Endothelial cell (in vitro differentiated cells): ENCODE measurements at regions not wholly inside any gene's neighbourhood (a gene's known extent, or its start where the extent isn't known, plus 50 kb on each side); places are given as distances from the start of the nearest gene placed in this dataset.

Source experiments
- DNase-seq: peaks from one replicate; pipeline ENCODE4 v3.0.0; 2021; ENCODE audit warnings: low spot score
- H3K27ac Mint-ChIP-seq: one replicate; pipeline ENCODE4 v1.8.0; 2021; ENCODE audit warnings: mixed read lengths, inconsistent platforms; ENCODE audit not compliant: unreplicated experiment
- H3K27me3 Mint-ChIP-seq: one replicate; pipeline ENCODE4 v1.8.0; 2021; ENCODE audit warnings: mild to moderate bottlenecking, moderate library complexity, mixed read lengths, inconsistent platforms; ENCODE audit not compliant: unreplicated experiment
- H3K36me3 Mint-ChIP-seq: one replicate; pipeline ENCODE4 v1.8.0; 2021; ENCODE audit warnings: mild to moderate bottlenecking, low read depth, mixed read lengths, inconsistent platforms; ENCODE audit not compliant: unreplicated experiment
- H3K4me1 Mint-ChIP-seq: one replicate; pipeline ENCODE4 v1.8.0; 2021; ENCODE audit warnings: mild to moderate bottlenecking, mixed read lengths, inconsistent platforms; ENCODE audit not compliant: unreplicated experiment
- H3K4me3 Mint-ChIP-seq: one replicate; pipeline ENCODE4 v1.8.0; 2021; ENCODE audit warnings: mild to moderate bottlenecking, mixed read lengths, inconsistent platforms; ENCODE audit not compliant: unreplicated experiment
- H3K9me3 Mint-ChIP-seq: one replicate; pipeline ENCODE4 v1.8.0; 2021; ENCODE audit warnings: mixed read lengths, inconsistent platforms; ENCODE audit not compliant: unreplicated experiment
- CTCF ChIP-seq: fragments of 200-600 bp; sonication (generic); IDR thresholded peaks from one replicate; pipeline ENCODE4 v1.5.0; 2021; ENCODE audit warnings: antibody characterized with exemption; ENCODE audit not compliant: unreplicated experiment

DNA sequence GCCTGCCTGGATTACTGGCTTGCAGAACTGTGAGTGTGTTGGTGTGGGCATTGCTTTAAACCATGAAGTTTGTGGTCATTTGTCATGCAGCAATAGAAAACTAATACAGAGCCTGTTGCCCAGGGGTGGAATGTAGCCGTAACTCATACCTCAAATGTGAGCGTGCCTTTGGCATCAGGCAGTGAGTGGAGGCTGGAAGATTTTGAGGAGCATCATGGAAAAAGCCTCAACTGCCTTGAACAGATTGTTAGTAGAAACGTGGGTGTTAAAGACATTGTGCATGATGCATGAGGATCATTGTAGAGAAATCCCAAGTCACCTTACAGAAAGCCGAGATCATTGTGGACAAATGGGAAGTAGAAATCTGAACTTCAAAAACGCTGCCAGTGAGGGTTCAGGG is 580.5 kb downstream of the AACS start:
- TF ChIP-seq CTCF, result no peak
- DNase-seq, result no peak
- H3K4me3 Mint-ChIP-seq, result no peak overlapping the region

DNA sequence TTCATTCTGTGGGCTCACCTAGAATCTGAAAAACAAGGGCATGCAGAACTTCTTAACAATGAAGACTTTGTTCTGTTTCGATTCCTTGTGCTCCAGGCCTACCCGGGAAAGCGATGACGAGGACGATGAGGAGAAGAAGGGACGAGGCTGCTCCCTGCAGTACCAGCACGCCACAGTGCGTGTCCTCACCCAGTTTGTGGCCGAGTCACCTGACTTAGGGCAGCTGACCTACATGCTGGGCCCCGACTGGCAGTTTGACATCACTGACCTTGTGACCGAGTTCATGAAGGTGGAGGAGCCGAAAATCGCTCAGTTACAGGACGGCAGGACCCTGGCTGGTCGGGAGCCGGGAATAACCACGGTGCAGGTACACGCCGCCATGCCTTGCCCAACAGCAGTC is 585.4 kb downstream of the AACS start:
- Mint-ChIP-seq H3K4me1 (no peaks in the 10 kb centered on the region), H3K27ac (no peak overlapping the region), H3K4me3 (no peak overlapping the region), H3K36me3 (no peaks in the 10 kb centered on the region), H3K27me3 (no peaks in the 10 kb centered on the region), H3K9me3 (no peaks in the 10 kb centered on the region)
- DNase-seq, result no peak
- TF ChIP-seq CTCF, result no peak

More for the DNA sequence above, 580.5 kb downstream of the AACS start:
- H3K27ac Mint-ChIP-seq, result no peak overlapping the region
- H3K4me1 Mint-ChIP-seq, result peaks cover 2% of the 10 kb centered on the region
- no peaks in the 10 kb centered on the region for H3K27me3 Mint-ChIP-seq
- no peaks in the 10 kb centered on the region for H3K36me3 Mint-ChIP-seq
- H3K9me3 Mint-ChIP-seq, result no peaks in the 10 kb centered on the region

DNA sequence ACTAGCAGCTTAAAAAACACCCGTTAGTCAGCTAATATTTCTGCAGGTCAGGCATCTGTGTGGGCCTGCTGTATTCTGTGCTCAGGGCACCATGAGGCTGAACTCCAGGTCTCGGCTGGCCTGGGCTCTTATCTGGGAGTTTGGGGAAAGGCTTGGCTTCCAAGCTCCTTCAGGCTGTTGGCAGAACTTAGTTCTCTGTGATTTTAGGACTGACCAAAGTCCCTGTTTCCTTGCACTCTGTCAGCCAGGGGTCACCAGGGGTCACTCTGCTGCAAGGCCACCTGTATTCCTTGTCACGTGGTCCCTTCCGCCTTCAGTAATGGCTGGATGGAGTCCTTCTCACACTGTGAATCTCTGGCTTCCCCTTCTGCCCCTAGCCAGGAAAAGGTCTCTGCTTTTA is 586.4 kb downstream of the AACS start:
- DNase-seq, result no peak
- Mint-ChIP-seq H3K36me3 (no peaks in the 10 kb centered on the region), H3K9me3 (no peaks in the 10 kb centered on the region), H3K27ac (no peak overlapping the region), H3K27me3 (no peaks in the 10 kb centered on the region), H3K4me3 (no peak overlapping the region), H3K4me1 (no peaks in the 10 kb centered on the region)
- TF ChIP-seq CTCF, result no peak

DNA sequence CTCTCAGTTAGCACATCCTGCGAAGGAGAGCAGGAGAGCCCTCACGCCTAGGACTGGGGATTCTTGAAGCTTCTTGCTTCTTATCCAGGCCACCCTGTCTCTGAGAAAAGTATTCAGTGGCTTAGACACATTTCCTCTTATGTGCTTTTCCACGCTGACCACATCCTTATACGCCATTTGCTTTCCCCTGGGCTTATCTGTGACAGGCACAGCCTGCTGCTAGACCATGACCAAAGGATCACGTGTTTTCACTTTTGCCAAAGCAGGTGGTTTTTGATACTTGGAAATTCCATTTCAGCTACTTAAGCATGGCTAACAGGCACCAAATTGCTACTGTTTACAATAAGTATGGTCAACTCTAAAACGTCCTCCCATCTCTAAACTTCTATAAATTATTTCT is 587.4 kb downstream of the AACS start:
- peaks cover under 1% of the 10 kb centered on the region for H3K27me3 Mint-ChIP-seq
- no peak overlapping the region for H3K4me3 Mint-ChIP-seq
- no peak for TF ChIP-seq CTCF
- no peaks in the 10 kb centered on the region for H3K36me3 Mint-ChIP-seq
- no peaks in the 10 kb centered on the region for H3K4me1 Mint-ChIP-seq
- no peaks in the 10 kb centered on the region for H3K9me3 Mint-ChIP-seq
- no peak for DNase-seq
- H3K27ac Mint-ChIP-seq, result no peak overlapping the region

GRCh38 chr12:125657681-125658080 is 592.4 kb downstream of the AACS start:
- no peaks in the 10 kb centered on the region for H3K9me3 Mint-ChIP-seq

More at GRCh38 chr12:125657681-125658080, 592.4 kb downstream of the AACS start:
- Mint-ChIP-seq H3K4me3 (no peak overlapping the region), H3K36me3 (no peaks in the 10 kb centered on the region), H3K27ac (no peak overlapping the region), H3K4me1 (no peaks in the 10 kb centered on the region), H3K27me3 (peaks cover 2% of the 10 kb centered on the region)
- TF ChIP-seq CTCF, result no peak
- DNase-seq, result no peak
